Activated effector memory CD4-positive, alpha-beta T cell treated with anti-CD3 and anti-CD28 coated beads, Interleukin-2, amount 50 U/mL, for 16 hours (primary cell): ENCODE measurements at regions not wholly inside any gene's neighbourhood (a gene's known extent, or its start where the extent isn't known, plus 50 kb on each side); places are given as distances from the start of the nearest gene placed in this dataset.

Source experiments
- DNase-seq: peaks from one replicate; pipeline ENCODE4 v3.0.0-alpha.2; 2020

DNA sequence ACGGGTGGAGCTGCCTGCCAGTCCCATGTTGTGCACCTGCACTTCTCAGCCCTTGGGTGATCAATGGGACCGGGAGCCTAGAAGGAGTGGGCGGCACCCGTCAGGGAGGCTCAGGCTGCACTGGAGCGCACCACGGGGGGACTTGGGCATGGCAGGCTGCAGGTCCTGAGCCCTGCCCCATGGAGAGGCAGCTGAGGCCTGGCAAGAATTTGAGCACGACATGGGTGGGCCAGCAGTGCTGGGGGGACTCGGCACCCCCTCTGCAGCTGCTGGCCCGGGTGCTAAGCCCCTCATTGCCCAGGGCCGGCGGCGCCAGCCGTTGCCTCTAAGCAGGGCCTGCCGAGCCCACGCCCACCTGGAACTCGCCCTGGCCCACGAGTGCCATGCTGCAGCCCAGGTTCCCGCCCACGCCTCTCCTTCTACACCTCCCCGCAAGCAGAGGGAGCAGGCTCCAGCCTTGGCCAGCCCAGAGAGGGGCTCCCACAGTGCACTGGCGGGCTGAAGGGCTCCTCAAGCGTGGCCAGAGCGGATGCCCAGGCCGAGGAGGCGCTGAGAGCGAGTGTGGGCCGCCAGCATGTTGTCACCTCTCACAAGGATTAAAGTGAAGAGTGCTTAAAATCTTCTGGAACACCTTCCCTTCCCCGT is 372.0 kb downstream of the ETS1 start:
- DNase-seq = no peak

DNA sequence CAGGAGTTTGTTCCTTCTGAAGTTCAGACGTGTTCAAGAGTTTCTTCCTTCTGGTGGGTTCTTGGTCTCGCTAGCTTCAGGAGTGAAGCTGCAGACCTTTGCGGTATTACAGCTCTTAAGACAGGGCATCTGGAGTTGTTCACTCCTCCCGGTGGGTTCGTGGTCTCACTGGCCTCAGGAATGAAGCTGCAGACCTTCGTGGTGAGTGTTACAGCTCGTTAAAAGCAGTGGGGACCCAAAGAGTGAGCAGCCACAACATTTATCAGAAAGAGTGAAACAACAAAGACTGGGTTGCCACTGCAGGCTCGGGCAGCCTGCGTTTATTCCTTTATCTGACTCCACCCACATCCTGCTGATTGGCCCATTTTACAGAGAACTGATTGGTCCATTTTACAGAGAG is 373.1 kb downstream of the ETS1 start:
- DNase-seq = no peak

DNA sequence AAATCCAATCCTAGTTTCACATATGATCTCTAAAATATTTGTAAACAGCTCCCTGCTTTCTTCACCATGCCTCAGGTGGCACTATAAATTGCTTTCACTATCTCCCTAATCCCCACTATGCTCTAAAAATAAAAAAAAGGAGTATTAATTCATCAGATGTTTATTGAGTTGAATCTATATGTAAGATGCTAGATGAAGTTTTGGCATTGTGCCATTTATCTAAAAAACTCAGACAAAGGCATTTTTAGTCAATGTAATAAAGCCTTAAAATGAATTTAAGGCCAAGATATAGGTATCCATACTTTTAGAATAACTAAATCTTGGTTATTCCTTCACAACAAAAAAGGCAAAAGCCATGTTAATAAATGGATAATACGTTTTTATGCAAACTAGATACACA is 373.9 kb downstream of the ETS1 start:
- DNase-seq = no peak

DNA sequence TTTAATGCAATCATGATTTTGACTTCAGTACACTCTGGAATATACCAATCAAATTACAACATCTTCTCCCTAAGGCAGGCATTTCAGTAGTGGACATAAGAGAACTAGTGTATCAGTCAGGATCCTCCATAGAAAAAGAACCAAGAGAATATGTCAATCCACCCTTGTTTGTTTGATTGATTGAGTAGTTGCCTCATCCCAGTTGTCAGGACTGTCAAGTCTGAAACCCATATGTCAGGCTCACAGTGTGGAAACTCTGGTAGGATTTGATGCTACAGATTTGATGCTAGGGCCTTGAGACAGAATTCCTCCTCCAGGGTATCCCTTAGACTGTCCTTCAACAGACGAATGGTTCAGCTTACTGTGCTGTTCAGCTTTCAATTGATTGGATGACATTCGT is 375.0 kb downstream of the ETS1 start:
- DNase-seq = no peak

DNA sequence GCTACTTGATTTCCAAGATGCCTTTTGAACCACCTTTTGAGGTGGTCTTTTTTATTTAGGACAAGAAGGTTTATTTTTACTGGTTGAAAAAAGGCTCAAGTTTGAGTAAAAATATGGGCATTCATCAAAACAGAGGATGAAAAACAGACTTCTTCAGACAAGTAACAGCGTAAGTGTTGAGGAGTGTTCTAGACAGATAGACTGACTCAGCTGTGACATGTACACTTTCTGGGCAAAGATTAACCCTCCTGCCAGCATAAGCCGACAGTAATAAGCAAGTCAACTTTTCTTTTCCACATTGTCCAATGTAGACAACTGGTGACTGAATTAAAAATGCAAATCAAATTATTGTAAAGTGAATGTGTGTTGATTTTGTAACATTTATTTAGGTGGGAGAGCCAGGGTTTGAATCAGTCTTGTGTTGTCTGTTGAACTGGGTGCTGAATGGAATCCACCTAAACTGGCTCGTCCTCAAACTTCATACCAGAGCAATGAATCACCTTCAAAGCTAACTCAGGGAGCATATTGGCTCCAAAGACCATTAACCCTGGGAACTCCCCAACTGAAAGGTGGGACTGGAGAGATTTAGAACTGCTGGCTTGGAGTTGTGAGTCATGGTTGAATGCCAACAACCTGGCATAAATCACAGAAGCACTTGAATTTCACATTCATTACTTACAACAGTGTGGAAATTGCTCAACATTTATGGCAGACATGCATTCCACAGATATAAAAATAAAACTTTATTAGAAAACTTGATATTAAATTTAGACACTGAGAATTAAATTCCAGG is 377.0 kb downstream of the ETS1 start:
- DNase-seq = no peak

DNA sequence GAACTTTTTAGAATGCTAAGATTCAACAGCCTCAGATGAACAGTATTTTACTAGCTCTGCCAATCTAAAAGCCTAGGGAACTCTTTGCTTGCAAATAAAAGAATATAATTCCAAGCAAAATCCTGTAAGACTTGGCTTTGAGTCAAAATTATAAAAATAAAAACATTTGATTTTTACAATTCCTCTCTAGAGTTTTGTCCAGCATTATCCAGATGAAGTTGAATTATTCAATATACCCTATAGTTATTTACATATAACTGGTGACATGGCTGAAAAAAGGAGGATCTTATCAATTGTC is 378.3 kb downstream of the ETS1 start:
- DNase-seq = no peak

DNA sequence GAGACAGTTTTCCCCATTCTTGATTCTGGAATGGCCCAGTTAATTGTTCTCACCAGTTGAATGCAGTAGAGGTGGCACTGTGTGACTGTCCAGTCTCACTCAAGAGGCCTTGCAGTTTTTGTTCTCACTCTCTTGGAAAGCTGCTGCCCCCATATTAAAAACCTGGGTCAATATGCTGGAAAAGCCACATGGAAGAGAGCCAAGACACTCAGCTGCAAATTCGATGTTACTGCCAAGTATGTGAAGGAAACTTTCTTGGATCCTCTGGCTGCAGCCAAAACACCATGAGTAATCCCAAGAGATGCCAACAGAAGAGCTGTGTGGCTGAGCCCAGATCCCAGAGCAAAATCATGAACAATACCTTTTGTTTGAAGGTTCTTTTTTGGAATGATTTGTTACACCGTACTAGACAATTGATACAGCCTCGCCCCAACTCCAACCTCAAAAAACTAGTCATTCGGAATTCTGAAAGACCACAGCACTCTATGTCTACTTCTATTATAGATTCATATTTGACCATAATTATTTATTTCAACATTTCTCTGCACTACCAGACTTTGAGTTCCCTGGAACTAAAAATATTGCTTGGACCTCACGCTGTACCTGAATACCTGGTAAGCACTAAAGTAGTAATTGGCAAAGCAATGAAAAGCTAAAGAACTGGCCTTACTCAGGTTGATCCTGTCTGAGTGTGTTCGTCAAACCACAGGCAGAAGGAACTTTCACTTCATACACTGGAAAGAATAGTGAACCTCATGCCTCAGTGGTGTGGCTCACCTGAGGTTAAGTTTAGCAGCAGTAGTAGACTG is 378.8 kb downstream of the ETS1 start:
- DNase-seq = no peak

DNA sequence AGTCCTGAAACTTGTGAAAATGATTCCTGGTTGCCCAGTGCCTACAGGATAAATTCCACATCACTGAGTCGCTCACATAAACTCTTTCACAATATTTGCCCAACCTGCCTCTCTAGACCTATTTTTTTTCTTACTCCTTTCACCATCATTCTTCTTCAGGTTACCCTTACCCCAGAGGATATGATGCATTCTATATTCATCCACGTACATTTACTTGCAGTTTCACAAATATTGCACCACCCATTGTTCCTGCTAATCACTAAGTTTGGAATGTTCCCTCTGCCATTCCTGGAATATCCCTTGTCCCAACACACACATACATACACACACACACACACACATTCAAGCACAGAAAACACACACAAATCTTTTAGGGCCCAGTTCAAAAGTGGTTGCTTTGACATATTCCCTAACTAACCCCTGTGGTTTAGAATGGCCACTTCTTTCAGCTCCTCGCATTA is 379.5 kb downstream of the ETS1 start:
- DNase-seq = no peak

DNA sequence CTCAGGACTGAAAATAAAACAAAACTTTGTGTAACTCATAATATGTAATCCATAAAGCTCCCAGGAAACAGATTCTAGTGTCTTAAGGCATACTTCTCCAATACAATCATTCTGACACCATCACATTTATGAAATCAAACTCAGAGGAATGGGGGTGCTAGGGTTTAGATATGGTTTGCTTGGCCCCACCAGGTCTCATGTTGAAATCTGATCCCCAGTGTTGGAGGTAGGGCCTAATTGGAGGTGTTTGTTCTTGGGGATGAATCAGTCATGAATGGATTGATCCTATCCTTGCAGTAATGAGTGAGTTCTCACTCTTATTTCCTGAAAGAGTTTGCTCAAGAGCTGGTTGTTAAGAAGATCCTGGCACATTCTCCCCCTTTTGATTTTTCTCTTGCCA is 380.9 kb downstream of the ETS1 start:
- no peak for DNase-seq

DNA sequence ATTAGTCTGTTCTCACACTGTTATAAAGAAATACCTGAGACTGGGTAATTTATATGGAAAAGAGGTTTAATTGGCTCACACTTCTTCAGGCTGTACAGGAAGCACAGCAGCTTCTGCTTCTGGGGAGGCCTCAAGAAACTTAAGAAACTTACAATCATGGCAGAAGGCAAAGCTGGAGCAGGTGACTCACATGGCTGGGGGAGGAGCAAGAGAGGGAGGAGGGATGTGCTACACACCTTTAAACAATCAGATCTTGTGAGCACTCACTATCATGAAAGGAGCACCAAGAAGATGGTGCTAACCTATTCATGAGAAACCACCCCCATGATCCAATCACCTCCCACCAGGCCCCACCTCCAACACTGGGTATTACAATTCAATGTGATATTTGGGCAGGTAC is 381.6 kb downstream of the ETS1 start:
- DNase-seq = no peak

DNA sequence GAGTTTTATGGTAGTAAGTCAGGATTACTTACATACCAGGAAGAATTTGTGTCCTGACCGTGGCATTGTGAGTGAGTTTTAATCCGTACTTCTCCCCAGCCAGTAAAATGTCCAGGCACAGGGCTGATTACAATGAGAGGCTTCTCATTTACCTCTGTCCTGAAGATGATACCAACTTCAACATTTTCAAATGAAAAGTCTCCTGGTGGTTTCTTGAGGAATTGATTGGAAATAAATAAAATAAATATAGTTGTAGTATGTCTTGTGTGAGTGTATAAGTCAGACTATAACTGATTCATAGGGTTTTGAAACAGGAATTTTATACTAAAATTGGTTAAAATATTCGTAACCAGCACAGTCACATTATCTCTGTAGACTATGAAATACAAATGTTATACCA is 382.5 kb downstream of the ETS1 start:
- no peak for DNase-seq

DNA sequence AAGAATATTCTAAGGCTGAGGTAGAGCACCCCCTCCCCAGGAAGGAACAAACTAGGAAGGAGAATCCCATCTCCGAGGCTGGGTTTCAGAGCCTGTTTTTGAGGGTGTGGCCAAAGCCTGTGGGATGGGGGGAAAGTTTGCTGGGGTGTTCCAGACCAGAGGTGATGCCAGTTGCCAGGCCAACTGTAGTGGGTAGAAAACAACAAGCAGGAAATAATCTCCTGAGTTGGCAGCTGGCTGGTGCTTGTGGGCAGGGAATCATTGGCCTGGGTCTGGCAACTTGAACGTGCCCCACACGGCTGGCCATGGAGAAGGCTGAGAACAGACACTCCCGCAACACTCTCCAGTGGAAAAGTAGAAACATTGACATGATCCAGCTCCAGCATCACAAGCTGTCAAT is 385.6 kb downstream of the ETS1 start:
- DNase-seq = no peak

DNA sequence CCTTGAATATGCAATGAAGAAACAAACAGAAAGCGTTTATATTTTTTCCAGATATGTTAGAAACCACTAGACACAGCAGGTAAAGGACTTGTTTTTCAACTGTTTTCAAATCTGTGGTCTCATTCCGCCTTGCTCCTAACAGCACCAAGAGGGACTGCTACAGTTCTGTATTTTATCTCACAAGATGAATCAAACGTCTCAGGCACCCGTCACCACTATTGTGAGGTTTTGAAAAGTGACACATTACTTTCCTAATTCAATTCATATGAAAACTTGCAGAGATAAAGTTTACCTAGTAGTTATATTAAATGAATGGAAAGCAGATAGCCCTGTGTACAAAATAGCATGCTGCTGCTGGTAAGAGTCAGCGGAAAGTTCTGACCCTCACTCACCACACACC is 386.3 kb downstream of the ETS1 start:
- DNase-seq = no peak

DNA sequence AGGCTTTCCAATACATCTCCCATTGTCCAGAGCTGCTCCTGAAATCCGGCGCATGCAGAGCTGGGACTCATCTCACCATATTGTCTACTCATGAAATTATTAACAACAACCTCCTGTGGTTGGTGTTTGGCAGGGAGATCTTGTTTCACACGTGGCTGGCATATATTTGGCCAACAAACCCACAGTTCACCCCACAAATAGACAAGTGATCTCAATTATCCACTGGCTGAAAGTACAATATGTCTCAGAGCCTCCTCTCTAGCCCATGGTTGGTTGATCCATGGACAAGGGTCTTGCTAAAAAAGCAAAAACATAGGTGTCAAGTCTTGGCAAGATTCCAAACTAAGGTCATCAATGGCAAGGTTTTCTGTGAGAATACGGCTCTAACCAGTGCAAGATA is 386.9 kb downstream of the ETS1 start:
- no peak for DNase-seq

DNA sequence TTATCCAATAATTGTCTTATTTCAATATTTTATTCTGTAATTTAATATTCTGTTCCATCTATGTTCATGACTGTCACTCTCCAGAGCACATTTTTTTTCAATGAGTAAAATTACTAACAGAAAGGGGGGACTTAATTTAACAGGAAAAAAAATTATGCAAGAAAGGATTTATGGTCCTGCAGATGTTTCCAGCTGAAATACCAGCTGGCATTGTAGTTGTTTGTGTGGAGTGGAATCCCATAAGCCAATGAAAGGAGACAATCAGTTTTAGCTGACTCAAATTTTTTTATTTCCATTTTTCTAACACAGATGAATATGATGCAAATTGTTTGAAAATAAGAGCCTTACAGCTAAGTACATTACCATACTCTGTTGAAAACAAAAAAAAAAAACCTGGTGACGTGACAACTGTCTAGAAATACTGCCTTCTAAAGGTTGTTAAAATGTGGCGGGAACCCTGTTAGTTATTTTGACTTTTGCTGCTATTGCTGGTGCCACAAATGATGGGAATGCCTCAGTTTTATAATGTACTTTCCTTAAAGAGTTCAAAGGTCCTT is 389.1 kb downstream of the ETS1 start:
- DNase-seq = no peak

DNA sequence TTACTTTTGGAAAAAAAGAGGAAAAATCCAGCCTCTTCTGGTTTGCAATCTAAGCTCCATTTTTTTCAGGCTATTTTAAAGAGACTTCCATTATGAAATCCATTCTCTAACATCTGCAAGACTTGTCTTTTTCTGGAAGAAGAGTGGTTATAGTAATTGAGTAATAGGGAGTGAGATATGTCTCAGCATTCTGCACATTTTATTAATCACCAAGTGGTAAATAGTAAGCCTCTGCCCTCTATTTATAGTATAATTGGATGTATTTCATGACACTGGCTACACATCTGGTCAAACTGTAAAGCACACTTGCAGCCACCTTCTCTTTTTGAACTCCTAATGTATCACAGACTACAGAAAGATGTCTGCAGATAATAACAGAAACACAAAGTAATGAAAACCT is 391.1 kb downstream of the ETS1 start:
- no peak for DNase-seq

DNA sequence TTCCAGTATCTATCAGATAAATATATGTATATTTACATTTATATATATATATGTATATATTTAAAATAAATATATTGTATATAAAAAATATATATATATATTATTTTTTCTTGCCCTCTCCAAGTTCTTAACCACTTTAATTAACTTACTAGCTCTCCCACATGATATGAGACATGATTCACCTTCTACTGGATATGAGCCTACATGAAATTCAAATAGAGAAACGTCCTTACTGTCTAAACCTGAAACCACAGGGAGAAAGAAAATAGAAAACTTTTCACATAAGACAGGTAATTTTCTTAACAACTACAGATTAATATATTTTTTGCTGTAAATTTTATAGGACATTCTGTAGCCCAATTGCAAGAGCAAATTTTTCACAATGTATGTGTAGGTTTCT is 391.6 kb downstream of the ETS1 start:
- no peak for DNase-seq

DNA sequence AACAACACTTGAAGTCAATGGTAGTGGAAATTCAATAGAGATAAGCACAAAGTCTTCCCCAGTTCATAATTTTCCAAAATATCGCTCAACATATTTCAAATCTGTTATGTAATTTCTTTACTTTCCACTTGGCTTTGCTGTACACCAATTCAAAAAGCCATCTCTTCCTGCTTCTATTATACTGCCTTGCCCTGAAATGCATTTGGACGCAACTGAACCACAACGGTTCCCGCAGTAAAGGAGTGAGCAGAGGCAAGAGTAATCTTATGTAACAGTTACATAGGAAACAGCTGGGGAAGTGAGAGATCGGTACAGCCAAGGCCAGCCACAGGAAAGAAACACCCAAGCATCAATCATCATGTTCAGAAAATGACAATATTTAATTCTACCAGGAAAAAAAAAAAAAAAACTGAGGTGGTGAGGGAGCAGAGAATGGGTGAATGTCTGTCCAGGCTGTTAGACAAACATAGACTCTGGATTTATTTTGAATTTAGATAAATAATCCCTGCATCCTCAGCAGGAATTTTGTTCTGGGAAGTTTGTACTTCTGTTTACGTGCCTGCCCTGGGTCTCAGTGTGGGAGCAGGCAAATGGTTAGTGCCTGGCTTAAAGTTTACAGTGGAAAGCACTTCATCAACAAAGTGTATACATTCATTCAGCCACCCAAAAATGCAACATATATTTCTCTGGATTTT is 392.2 kb downstream of the ETS1 start:
- peak; percentile 66 for DNase-seq

DNA sequence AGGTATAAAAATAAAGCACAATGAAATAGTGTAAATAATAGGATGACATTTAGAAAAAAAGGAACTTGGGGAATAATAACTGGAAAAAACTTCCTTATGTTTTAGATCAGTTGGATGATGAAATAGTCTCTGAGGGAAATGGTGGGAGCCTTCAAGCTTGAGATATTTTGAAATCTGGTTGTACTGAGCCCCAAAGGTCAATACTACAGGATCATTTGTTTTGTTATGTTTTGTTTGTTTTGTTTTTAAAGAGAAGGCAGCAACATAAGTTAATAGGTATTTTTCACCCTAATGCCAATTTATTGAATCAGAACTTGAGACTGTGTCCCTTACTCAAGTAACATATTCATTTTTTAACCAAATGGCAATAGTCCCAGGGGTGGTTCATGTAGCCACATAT is 393.1 kb downstream of the ETS1 start:
- DNase-seq = no peak

DNA sequence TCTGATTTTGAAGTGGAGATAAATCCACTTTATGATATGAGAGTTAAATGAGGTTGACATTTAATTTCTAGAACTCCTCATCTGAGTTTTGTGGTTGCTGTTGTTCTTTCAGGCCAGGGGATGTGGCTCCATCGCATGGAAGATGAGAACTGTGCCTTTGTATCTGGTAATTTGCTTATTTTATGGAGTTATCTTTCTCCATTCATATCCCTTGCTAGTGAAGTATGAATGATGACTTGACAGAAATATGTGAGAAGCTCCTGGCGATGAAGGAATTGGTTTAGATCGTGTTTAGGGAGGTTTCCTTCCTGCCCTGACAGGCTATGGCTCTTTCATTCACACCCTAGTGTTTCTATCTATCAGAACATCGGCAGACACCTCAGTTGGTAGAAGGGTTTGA is 393.7 kb downstream of the ETS1 start:
- DNase-seq = no peak

DNA sequence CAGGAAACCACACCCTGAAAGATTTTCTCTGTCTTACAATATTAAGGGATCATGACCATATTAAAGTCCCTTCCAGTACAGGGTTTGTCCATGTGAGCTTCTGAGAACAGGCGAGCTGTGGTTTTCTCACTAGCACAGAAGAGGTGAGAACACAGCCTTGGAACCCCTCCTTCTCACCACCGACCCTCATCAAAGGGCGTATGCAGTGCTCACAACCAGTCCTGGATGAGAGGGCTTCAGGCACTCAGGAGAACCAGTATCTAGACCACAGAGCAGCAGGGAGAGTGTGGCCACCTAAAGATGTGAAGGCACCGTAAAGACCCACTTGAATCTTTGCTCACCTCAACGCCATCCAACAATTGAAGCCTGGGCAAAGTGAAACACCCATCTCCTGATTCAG is 397.0 kb downstream of the ETS1 start:
- no peak for DNase-seq

DNA sequence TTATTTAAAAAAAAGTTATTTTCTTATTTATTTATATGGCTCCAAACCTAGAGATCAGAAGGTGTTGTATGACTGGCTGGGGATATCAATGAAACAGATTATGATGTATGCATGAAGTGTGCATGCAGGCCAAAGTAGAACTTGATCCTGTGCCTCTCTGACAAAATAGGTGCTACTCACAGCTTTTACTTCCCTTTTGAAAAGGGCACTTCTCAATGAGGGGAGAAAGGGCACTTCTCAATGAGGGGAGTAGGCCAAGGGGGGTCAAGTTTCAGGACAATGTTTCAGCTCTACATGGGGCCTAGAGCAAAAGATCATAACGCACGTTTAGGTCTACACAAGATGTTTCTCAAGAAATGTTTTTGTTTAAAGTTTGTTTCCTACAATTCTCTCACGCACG is 397.5 kb downstream of the ETS1 start:
- no peak for DNase-seq

DNA sequence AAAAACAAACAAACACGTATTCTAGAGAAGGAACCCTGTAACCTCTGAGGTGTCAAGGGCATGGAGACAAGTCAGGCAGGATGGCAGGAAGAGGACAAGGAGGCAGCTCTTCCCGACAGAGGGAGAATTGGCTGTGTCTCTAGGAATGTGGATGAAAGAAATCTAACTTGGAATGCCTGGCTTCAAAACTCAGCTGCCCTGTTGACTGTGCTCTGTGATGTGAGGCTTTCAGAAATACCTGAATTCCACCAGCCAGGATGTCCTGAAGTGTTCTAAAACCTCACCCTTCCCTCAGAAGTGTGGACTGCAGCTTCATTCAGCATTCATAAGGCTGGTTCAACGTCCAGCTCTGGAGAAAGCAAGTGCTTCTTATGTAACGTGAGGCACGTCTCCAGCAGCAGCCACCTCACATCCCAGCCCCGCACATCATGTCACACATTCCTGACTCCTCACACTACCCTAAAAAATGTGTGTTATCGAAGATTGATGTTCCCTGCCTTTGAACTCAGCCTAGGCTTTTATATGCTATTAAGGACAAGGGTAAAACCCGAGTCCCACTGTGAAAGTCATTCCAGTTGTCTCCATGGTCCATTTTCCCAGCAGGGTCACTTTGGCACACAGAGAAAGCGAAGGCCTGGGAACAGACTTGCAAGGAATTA is 398.9 kb downstream of the ETS1 start:
- DNase-seq = no peak
